Neutrophil (primary cell): ENCODE measurements at regions not wholly inside any gene's neighbourhood (a gene's known extent, or its start where the extent isn't known, plus 50 kb on each side); places are given as distances from the start of the nearest gene placed in this dataset.

Source experiments
- H3K27ac ChIP-seq: fragments of 200-600 bp; sonication (generic); 2 replicates; pipeline ENCODE4 v1.5.1; 2016; ENCODE audit warnings: mild to moderate bottlenecking, moderate library complexity
- H3K27me3 ChIP-seq: fragments of 200-600 bp; sonication (generic); 2 replicates; pipeline ENCODE4 v1.6.0; 2016; ENCODE audit warnings: mild to moderate bottlenecking
- H3K36me3 ChIP-seq: fragments of 200-600 bp; sonication (generic); 2 replicates; pipeline ENCODE4 v1.5.1; 2017
- H3K4me1 ChIP-seq, 2 experiments: fragments of 200-600 bp in 1 of 2; sonication (generic) in 1 of 2; 1 replicate in 1 of 2; 2 replicates in 1 of 2; pipeline versions ENCODE4 v1.5.1 to v1.6.1; 2013 to 2016; ENCODE audit warnings: low read depth in 1 of 2, low read length in 1 of 2, mild to moderate bottlenecking in 1 of 2, moderate library complexity in 1 of 2; ENCODE audit not compliant: control insufficient read depth in 1 of 2, insufficient read depth in 1 of 2
- H3K4me3 ChIP-seq, 2 experiments: fragments of 200-600 bp in 1 of 2; sonication (generic) in 1 of 2; 1 replicate in 1 of 2; 2 replicates in 1 of 2; pipeline ENCODE4 v1.5.1; 2013 to 2016; ENCODE audit warnings: low read depth in 1 of 2, low read length in 1 of 2, mild to moderate bottlenecking in 1 of 2, moderate library complexity in 1 of 2
- H3K9me3 ChIP-seq: fragments of 200-600 bp; sonication (generic); 2 replicates; pipeline ENCODE4 v1.5.1; 2016
- TF ChIP-seq, protein P1 (sequence below): fragments of 200-600 bp; sonication (generic); IDR thresholded peaks from 2 replicates; pipeline ENCODE4 v1.5.1; 2016; ENCODE audit warnings: antibody characterized with exemption

DNA sequence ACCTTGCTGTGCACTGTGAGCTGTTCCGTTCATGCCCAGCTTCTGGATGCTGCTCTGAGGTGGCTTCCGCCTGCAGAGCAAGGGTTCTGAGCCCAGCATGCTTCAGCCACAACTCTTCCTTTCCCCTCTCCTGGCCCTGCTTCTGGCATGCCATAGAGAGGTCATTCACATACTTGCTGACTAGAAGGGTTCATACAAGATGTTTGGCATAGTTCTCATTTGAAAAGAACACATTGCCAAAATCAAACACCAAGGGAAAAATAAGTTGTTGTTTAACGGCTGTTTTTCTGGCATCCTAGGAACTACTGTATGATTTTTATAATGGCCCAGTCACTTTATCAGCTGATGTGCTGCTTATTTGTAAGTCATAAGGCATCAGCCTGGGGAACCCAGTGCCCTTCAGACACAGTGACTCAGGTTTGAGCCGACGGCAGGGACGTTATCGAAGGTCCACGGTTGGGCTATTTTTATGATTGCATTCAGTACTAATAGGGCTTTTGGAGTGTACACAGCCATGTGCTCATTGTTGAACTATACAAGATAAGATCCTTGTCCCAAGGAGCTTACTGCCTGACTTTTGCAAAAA lies 53.9 kb upstream of the CTAGE1 start:
- no peaks in the 10 kb centered on the region for H3K4me1 ChIP-seq
- TF ChIP-seq, protein P1, sequence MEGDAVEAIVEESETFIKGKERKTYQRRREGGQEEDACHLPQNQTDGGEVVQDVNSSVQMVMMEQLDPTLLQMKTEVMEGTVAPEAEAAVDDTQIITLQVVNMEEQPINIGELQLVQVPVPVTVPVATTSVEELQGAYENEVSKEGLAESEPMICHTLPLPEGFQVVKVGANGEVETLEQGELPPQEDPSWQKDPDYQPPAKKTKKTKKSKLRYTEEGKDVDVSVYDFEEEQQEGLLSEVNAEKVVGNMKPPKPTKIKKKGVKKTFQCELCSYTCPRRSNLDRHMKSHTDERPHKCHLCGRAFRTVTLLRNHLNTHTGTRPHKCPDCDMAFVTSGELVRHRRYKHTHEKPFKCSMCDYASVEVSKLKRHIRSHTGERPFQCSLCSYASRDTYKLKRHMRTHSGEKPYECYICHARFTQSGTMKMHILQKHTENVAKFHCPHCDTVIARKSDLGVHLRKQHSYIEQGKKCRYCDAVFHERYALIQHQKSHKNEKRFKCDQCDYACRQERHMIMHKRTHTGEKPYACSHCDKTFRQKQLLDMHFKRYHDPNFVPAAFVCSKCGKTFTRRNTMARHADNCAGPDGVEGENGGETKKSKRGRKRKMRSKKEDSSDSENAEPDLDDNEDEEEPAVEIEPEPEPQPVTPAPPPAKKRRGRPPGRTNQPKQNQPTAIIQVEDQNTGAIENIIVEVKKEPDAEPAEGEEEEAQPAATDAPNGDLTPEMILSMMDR, result no peak
- no peak overlapping the region for H3K4me3 ChIP-seq
- H3K9me3 ChIP-seq, result no peaks in the 10 kb centered on the region
- no peaks in the 10 kb centered on the region for H3K27me3 ChIP-seq
- H3K27ac ChIP-seq, result no peak overlapping the region
- no peaks in the 10 kb centered on the region for H3K36me3 ChIP-seq

DNA sequence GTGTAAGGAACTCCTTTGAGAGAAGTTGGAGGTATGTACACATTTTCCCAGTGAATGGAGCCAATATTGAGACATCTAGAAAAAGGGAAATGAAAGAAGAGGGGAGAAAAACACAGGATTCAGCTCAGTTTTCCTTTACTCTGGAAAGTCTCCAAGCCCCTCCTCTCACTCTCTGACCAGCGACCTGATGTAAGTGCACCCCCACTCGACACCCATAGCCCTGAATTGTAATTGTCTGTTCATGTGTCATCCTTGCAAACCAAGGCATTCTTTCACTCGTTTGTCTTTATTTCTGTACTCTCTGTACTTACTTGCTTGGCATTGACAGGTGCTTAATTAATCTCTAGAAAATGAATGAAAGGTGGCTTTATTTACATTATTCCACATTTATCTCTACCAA lies 55.7 kb upstream of the CTAGE1 start:
- H3K4me3 ChIP-seq, result no peak overlapping the region
- no peaks in the 10 kb centered on the region for H3K36me3 ChIP-seq
- H3K4me1 ChIP-seq, result no peaks in the 10 kb centered on the region
- TF ChIP-seq, protein P1, result no peak
- no peak overlapping the region for H3K27ac ChIP-seq
- no peaks in the 10 kb centered on the region for H3K27me3 ChIP-seq
- no peaks in the 10 kb centered on the region for H3K9me3 ChIP-seq

DNA sequence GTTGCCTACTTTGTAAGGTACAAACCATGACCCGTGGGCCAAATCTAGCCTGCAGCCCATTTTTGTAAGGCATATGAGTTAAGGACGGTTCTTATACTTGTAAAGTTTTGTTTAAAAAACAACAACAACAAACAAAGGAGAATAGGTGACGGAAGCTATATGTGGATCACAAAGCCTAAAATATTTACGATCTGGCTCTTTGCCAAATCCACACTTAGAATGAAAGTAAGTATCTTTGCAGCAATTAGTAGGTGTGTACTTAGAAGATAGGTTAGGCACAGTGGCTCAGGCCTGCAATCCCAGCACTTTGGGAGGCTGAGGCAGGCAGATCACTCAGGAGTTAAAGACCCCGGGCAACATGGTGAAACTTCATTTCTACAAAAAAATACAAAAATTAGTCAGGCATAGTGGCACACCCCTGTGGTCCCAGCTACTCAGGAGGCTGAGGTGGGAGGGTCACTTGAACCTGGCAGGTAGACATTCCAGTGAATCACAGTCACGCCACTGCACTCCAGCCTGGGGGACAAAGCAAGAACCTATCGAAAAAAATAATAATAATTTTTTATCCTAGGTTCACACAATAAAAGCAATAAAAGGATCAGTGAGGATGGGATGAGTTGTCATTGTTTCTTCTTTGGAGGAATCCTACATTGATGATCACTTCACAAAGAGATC lies 57.8 kb upstream of the CTAGE1 start:
- H3K27ac ChIP-seq, result no peak overlapping the region
- H3K27me3 ChIP-seq, result no peaks in the 10 kb centered on the region
- H3K4me3 ChIP-seq, result no peak overlapping the region
- no peaks in the 10 kb centered on the region for H3K9me3 ChIP-seq
- TF ChIP-seq, protein P1, result no peak
- no peaks in the 10 kb centered on the region for H3K36me3 ChIP-seq
- H3K4me1 ChIP-seq, result no peaks in the 10 kb centered on the region

DNA sequence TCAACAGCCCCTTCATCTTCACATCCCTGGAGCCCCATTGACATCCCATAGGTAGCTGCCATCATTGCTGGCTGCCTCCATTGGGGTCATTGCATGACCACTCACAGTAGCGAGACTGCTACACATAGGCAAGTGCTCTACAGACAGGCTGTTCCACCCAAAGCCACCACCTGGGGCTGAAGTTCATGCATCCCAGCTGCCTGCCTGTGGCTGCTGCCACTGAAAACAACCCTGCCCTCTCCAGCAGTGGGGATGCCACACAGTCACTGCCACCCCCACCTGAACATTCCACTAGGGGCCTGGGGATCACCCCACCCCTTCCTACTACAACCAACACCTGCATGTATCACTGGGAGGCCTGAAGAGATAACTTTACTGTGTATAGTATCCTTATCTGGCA lies 59.5 kb upstream of the CTAGE1 start:
- Histone ChIP-seq H3K27me3 (no peaks in the 10 kb centered on the region), H3K27ac (no peak overlapping the region), H3K9me3 (no peaks in the 10 kb centered on the region), H3K36me3 (no peaks in the 10 kb centered on the region), H3K4me1 (no peaks in the 10 kb centered on the region), H3K4me3 (no peak overlapping the region)
- TF ChIP-seq, protein P1, result no peak

DNA sequence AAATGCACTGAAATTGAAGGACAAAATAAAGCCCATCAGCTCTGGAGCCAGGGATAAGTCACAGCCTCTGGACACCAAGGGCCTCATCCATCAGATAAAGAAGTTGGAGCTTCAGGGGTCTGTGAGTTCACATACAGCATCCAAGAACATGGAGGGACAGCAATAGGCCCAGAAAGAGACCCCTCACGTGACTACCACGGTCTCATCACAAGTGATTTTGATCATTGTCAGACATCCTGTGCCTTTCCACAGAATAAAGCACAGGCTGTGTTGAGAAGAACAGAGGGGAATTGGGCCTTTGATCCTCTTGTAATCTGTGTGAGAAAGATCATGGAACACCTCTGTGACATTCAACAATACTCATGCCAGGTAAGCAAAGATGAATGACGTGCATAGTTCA lies 65.2 kb upstream of the CTAGE1 start:
- H3K4me3 ChIP-seq, result no peak overlapping the region
- no peaks in the 10 kb centered on the region for H3K4me1 ChIP-seq
- H3K9me3 ChIP-seq, result no peaks in the 10 kb centered on the region
- H3K27ac ChIP-seq, result no peak overlapping the region
- H3K36me3 ChIP-seq, result no peaks in the 10 kb centered on the region
- TF ChIP-seq, protein P1, result no peak
- no peaks in the 10 kb centered on the region for H3K27me3 ChIP-seq
